AG09309 (cell line): ENCODE measurements at regions not wholly inside any gene's neighbourhood (a gene's known extent, or its start where the extent isn't known, plus 50 kb on each side); places are given as distances from the start of the nearest gene placed in this dataset.
A peak's percentile ranks its signal among the peaks of the same experiment; 100 is the strongest.

Experiments used
- DNase-seq: peaks from one replicate; pipeline ENCODE4 v3.0.0-alpha.2; 2010; ENCODE audit warnings: low read depth
- H3K4me3 ChIP-seq: 2 replicates; pipeline ENCODE4 v1.5.1; 2011; ENCODE audit warnings: mild to moderate bottlenecking, low read depth, low read length, moderate library complexity; ENCODE audit not compliant: control insufficient read depth
- CTCF ChIP-seq: IDR thresholded peaks from 2 replicates; pipeline ENCODE4 v1.5.1; 2011; ENCODE audit warnings: mild to moderate bottlenecking, low read depth, low read length, inconsistent platforms; ENCODE audit not compliant: insufficient read depth, control insufficient read depth; ENCODE audit errors: missing control alignments

- peak; percentile 27 for TF ChIP-seq CTCF
- no peak overlapping the region for H3K4me3 ChIP-seq
- no peak for DNase-seq
Measured at GRCh38 chr9:32251539-32251938, 132.9 kb upstream of the ACO1 start.

DNA sequence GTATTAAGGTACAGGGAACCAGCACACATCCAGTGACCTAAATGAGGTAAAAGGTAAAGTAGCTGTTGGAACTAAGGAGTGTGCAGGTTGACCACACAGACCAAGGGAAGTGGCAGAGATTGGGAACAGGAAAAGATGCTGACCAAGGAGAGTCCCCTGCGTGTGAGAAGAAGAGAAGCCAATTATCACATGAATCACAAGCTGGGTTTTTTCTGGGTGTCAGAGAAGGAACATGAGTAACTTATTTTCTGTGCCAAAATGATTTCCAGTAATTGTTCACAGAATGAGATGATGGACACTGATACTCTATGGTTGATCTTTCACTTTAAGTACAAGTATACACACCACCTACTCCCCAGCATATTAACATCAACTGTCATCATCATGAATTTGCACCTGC is 130.7 kb upstream of the ACO1 start:
- no peak overlapping the region for H3K4me3 ChIP-seq
- no peak for TF ChIP-seq CTCF
- DNase-seq, result no peak

DNA sequence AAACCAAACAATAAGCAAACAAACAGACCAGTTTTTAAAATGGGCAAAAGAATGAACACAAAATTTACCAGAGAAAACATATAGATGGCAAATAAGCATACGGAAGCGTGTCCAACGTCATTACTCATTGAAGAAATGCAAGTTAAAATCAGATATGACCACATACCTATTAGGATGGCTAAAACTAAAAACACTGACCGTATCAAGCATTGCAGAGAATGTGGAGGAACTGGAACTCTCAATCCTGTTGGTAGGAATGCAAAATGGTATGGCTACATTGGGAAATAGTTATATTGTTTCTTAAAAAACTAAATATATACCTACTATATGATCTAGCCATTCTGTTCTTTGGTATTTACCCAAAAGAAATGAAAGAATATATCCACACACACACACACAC is 129.4 kb upstream of the ACO1 start:
- H3K4me3 ChIP-seq, result no peak overlapping the region
- DNase-seq, result no peak
- TF ChIP-seq CTCF, result no peak

- no peak for TF ChIP-seq CTCF
- DNase-seq, result no peak
- H3K4me3 ChIP-seq, result no peak overlapping the region
Measured at GRCh38 chr9:32258482-32258881, 126.0 kb upstream of the ACO1 start.

- no peak overlapping the region for H3K4me3 ChIP-seq
- DNase-seq, result no peak
- TF ChIP-seq CTCF, result no peak
Measured at GRCh38 chr9:32260151-32260862, 124.1 kb upstream of the ACO1 start.

DNA sequence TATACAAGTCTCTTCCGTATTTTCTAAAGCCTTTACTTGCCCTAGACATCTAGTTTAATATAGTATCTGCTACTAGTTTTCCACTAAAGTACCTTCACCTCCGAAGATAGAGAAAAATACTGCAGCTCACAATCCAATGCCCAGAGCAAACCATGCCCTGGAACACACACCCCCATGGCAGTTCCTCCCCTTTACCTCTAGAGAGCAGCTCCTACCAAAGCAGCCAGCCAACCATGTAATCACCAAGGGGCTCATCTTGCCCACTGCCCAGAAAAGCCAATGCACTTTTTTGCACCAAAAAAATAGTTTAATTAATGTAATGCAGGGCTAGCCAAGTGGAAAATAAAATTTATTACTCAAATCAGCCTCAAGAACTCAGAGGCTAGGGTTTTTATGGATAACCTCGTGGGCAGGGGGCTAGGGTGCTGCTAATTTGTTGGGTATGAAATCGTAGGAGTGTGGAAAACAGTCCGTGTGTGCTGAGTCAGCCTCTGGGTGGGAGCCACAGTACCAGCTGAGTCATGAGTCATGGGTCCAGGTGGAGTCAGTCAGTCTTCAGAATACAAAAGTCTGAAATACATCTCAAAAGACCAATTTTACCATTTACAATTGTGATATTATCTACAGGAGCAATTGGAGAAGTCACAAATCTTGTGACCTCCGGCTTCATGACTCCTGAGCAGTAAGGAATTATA is 120.1 kb upstream of the ACO1 start:
- no peak for TF ChIP-seq CTCF
- DNase-seq, result no peak
- no peak overlapping the region for H3K4me3 ChIP-seq
